SK-N-SH treated with all-trans-retinoic acid at 6 μM for 48 hours (cell line): ENCODE measurements at regions not wholly inside any gene's neighbourhood (a gene's known extent, or its start where the extent isn't known, plus 50 kb on each side); places are given as distances from the start of the nearest gene placed in this dataset.

Experiments used
- ATAC-seq: fragments of 200-7000 bp; cut with Tn5 transposase; 3 replicates; pipeline ENCODE4 v1.9.1; 2020; ENCODE audit warnings: mild to moderate bottlenecking, moderate library complexity
- ARNTL ChIP-seq: fragments of 450-650 bp; formaldehyde crosslinking; IDR thresholded peaks from 2 replicates; pipeline ENCODE4 v1.5.0; 2020; ENCODE audit warnings: low read depth, mild to moderate bottlenecking, moderate library complexity, borderline replicate concordance
- BACH2 ChIP-seq: fragments of 250-450 bp; sonication (Bioruptor Pico); IDR thresholded peaks from 2 replicates; pipeline ENCODE4 v1.9.0; 2021; ENCODE audit warnings: mild to moderate bottlenecking, borderline replicate concordance
- ESRRG ChIP-seq: fragments of 250-450 bp; sonication (Bioruptor Pico); IDR thresholded peaks from 2 replicates; pipeline ENCODE4 v1.6.1; 2021; ENCODE audit warnings: mild to moderate bottlenecking
- GLIS3 ChIP-seq: fragments of 250-450 bp; sonication (Bioruptor Pico); IDR thresholded peaks from 2 replicates; pipeline ENCODE4 v1.5.0; 2020; ENCODE audit warnings: mild to moderate bottlenecking, moderate library complexity
- ISL1 ChIP-seq: fragments of 250-450 bp; sonication (Bioruptor Pico); IDR thresholded peaks from 2 replicates; pipeline ENCODE4 v2.1.2; 2022; ENCODE audit warnings: mild to moderate bottlenecking, moderate library complexity
- OSR1 ChIP-seq: fragments of 250-450 bp; sonication (Bioruptor Pico); IDR thresholded peaks from 2 replicates; pipeline ENCODE4 v1.8.0; 2022; ENCODE audit warnings: moderate library complexity, mild to moderate bottlenecking, inconsistent platforms
- PPARA ChIP-seq: fragments of 250-450 bp; sonication (Bioruptor Pico); IDR thresholded peaks from 2 replicates; pipeline ENCODE4 v1.5.0; 2020; ENCODE audit warnings: mild to moderate bottlenecking, borderline replicate concordance
- SNAI2 ChIP-seq: fragments of 250-450 bp; sonication (Bioruptor Pico); IDR thresholded peaks from 2 replicates; pipeline ENCODE4 v1.5.0; 2020; ENCODE audit warnings: mild to moderate bottlenecking, moderate library complexity
- ZFP3 ChIP-seq: fragments of 250-450 bp; sonication (Bioruptor Pico); IDR thresholded peaks from 2 replicates; pipeline ENCODE4 v1.5.0; 2020; ENCODE audit warnings: mild to moderate bottlenecking, moderate library complexity
- ZFP30 ChIP-seq: fragments of 450-650 bp; formaldehyde crosslinking; IDR thresholded peaks from 2 replicates; pipeline ENCODE4 v1.5.0; 2022; ENCODE audit warnings: mild to moderate bottlenecking, moderate library complexity
- ZNF565 ChIP-seq: fragments of 450-650 bp; formaldehyde crosslinking; conservative IDR thresholded peaks from 2 replicates; pipeline ENCODE4 v1.5.0; 2020; ENCODE audit warnings: low read depth, mild to moderate bottlenecking, moderate library complexity
- ZNF70 ChIP-seq: fragments of 450-650 bp; formaldehyde crosslinking; IDR thresholded peaks from 2 replicates; pipeline ENCODE4 v1.5.0; 2020; ENCODE audit warnings: mild to moderate bottlenecking, moderate library complexity
- TF ChIP-seq, protein P1 (sequence below): fragments of 250-450 bp; sonication (Bioruptor Pico); IDR thresholded peaks from 2 replicates; pipeline ENCODE4 v1.5.1; 2021; ENCODE audit warnings: mild to moderate bottlenecking, moderate library complexity
- TF ChIP-seq, protein P2 (sequence below): fragments of 250-450 bp; sonication (Bioruptor Pico); IDR thresholded peaks from 2 replicates; pipeline ENCODE4 v1.5.1; 2020; ENCODE audit warnings: low read depth, mild to moderate bottlenecking, moderate library complexity
- TF ChIP-seq, protein P3 (sequence below): fragments of 250-450 bp; sonication (Bioruptor Pico); IDR thresholded peaks from 2 replicates; pipeline ENCODE4 v1.8.0; 2020; ENCODE audit warnings: mild to moderate bottlenecking, moderate library complexity, borderline replicate concordance
- TF ChIP-seq, protein P4 (sequence below): fragments of 250-450 bp; sonication (Bioruptor Pico); IDR thresholded peaks from 2 replicates; pipeline ENCODE4 v1.5.0; 2020; ENCODE audit warnings: mild to moderate bottlenecking, moderate library complexity

DNA sequence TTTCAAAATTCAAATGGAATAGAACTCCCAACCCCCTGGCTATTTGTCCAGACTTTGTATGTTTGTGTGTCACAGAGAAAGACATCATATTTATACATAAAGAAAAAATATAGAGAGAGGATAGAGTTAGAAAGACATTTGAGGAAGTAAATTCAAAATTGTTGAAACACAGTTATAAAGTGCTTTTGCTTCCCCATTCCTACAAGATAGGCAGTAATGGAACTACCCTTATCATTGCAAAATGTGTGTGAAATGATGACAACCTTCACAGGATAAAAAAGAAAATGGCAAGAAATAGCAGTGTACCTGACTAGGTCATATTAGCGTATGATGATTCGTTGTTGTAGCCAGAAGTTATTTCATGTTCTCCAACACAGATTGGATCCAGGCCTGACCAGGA lies 63.1 kb downstream of the FZD1 start:
- no peak for ATAC-seq
- TF ChIP-seq SNAI2 (CRISPR knock-in tag) (no peak), ZNF70 (no peak), BACH2 (CRISPR knock-in tag) (no peak), ZFP3 (CRISPR knock-in tag) (no peak), ESRRG (CRISPR knock-in tag) (no peak), ZFP30 (CRISPR knock-in tag) (no peak), PPARA (CRISPR knock-in tag) (no peak), OSR1 (CRISPR knock-in tag) (no peak), ZNF565 (CRISPR knock-in tag) (no peak)
- TF ChIP-seq, all 23 proteins: peak for 0

DNA sequence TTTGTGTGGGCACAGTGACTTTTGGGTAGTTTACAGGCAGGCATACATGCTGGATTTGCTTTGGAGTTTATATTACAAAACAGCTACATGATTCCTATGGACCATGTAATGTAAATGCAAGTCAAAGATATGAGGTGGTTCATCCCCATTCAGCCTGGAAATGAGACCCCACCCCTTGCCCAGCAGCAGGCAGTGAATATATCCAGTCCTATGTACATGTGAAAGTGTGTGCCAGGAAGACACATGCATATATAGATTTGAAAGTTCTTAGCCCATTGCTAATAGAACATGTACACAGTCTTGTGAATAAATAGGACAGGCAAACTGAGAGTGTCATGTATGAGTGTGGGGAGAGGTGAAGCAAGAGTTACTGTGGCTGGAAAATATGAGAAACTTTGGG lies 65.3 kb downstream of the FZD1 start:
- no peak for ATAC-seq
- TF ChIP-seq, protein P1, sequence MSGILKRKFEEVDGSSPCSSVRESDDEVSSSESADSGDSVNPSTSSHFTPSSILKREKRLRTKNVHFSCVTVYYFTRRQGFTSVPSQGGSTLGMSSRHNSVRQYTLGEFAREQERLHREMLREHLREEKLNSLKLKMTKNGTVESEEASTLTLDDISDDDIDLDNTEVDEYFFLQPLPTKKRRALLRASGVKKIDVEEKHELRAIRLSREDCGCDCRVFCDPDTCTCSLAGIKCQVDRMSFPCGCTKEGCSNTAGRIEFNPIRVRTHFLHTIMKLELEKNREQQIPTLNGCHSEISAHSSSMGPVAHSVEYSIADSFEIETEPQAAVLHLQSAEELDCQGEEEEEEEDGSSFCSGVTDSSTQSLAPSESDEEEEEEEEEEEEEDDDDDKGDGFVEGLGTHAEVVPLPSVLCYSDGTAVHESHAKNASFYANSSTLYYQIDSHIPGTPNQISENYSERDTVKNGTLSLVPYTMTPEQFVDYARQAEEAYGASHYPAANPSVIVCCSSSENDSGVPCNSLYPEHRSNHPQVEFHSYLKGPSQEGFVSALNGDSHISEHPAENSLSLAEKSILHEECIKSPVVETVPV (CRISPR knock-in tag), result no peak
- TF ChIP-seq ARNTL (CRISPR knock-in tag), result no peak

DNA sequence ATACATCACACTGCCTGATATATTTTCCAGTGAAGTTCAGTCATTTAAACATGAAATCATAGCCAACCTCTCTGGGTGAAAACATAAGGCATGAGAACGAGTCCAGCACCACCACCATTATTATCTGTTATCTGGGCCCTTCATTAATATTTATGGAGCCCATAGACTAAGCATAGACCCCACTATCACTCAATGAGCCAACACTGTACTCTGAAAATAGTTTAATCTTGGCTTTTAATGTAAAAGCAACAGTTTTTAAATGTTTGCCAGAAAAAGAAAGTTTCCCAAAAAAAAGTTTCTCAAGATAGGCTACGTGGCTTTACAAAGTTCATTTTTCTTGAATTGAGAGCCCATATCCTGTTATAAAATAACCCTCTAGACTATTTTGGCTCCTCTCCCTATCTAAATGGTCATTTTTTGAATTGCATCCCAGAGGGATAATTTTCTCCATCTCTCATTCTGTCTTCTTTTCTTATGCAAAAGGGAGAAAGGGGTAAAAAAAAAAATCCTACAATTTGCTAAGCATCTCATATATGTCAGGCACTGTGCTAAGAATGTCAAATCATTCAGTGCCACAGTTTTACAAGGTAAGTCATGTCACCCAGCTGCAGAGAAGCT lies 66.1 kb downstream of the FZD1 start:
- TF ChIP-seq SNAI2 (CRISPR knock-in tag) (no peak), ISL1 (CRISPR knock-in tag) (peak; percentile 26; the same call in 1 of the 2 replicates)
- ATAC-seq, result no peak

DNA sequence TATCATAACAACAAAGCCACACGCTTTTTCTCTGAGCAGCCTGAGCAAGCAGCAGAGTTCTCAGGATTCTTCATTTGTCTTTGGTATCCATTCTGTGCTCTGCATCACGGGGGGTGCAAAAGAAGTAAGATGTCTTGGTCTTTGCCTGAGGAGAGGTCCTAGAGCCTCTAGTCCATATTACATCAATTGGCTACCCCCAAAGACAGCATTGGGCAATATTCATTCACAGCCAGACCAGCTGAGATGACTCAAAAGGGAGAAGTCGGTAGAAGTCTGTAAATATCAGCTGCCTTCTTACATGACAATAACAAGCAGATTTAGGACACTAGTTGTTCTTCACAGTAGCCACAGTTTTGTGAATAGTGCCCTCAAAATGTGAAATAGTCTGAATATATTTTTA lies 66.6 kb downstream of the FZD1 start:
- TF ChIP-seq, protein P2, sequence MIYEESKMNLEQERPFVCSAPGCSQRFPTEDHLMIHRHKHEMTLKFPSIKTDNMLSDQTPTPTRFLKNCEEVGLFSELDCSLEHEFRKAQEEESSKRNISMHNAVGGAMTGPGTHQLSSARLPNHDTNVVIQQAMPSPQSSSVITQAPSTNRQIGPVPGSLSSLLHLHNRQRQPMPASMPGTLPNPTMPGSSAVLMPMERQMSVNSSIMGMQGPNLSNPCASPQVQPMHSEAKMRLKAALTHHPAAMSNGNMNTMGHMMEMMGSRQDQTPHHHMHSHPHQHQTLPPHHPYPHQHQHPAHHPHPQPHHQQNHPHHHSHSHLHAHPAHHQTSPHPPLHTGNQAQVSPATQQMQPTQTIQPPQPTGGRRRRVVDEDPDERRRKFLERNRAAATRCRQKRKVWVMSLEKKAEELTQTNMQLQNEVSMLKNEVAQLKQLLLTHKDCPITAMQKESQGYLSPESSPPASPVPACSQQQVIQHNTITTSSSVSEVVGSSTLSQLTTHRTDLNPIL (CRISPR knock-in tag), result no peak
- TF ChIP-seq, protein P1 (CRISPR knock-in tag), result no peak
- TF ChIP-seq OSR1 (CRISPR knock-in tag) (no peak), GLIS3 (no peak)
- TF ChIP-seq, all 23 proteins: peak for 0
- ATAC-seq, result no peak

DNA sequence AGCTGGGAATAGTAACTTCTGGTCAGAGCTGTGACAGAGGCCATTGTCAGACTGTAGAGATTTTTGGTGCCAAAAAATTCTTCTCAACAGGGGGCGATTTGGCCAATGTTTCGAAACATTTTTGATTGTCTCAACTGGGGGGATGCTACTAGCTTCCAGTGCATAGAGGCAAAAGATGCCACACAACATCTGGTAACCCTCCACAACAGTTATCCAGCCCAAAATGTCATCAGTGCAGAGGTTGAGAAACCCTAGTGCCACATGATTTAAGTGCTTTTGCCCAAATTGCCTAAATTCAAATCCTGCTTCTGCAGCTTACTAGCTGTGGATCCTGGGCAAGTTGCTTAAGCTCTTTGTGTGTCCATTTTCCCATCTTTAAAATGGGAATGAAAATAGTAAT lies 71.9 kb downstream of the FZD1 start:
- no peak for ATAC-seq
- TF ChIP-seq, protein P3, sequence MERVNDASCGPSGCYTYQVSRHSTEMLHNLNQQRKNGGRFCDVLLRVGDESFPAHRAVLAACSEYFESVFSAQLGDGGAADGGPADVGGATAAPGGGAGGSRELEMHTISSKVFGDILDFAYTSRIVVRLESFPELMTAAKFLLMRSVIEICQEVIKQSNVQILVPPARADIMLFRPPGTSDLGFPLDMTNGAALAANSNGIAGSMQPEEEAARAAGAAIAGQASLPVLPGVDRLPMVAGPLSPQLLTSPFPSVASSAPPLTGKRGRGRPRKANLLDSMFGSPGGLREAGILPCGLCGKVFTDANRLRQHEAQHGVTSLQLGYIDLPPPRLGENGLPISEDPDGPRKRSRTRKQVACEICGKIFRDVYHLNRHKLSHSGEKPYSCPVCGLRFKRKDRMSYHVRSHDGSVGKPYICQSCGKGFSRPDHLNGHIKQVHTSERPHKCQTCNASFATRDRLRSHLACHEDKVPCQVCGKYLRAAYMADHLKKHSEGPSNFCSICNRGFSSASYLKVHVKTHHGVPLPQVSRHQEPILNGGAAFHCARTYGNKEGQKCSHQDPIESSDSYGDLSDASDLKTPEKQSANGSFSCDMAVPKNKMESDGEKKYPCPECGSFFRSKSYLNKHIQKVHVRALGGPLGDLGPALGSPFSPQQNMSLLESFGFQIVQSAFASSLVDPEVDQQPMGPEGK (CRISPR knock-in tag), result no peak

DNA sequence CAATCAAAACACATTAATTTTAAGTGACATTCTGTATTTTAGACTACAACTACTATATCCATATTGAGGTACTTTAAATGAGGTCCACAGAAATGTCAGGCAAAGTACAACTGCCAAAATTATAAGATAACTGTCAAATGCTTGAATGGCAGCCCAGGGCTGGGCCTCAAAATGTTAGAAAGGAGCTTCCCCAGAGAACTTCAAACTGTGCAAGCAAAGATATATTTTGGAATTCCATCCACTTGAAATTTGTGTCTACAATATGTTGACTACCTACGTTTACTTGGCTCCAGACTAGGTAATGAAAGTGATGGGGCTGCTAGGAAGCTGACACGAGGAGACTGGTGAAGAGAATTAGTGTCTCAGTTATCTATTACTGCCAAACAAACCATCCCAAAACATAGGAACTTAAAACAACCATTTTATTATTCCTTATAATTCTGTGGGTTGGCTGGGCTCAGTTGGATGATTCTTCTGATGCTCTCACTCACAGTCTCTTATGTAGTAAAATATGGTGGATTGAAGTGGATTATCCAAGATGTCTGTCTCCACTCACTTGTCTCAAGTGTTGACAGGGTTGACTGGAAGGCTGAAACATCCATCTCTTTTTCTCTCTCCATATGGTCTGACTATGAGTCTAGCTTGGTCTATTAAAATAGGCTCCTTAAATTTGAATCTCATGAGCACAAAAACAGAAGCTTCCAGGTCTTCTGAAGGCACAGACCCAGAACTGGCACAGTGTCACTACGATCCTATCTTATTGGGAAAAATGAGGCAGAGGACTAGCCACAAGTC lies 74.2 kb downstream of the FZD1 start:
- TF ChIP-seq ZNF70 (no peak), ZFP3 (CRISPR knock-in tag) (no peak), ISL1 (CRISPR knock-in tag) (no peak), PPARA (CRISPR knock-in tag) (no peak), ZNF565 (CRISPR knock-in tag) (no peak)
- TF ChIP-seq, protein P4, sequence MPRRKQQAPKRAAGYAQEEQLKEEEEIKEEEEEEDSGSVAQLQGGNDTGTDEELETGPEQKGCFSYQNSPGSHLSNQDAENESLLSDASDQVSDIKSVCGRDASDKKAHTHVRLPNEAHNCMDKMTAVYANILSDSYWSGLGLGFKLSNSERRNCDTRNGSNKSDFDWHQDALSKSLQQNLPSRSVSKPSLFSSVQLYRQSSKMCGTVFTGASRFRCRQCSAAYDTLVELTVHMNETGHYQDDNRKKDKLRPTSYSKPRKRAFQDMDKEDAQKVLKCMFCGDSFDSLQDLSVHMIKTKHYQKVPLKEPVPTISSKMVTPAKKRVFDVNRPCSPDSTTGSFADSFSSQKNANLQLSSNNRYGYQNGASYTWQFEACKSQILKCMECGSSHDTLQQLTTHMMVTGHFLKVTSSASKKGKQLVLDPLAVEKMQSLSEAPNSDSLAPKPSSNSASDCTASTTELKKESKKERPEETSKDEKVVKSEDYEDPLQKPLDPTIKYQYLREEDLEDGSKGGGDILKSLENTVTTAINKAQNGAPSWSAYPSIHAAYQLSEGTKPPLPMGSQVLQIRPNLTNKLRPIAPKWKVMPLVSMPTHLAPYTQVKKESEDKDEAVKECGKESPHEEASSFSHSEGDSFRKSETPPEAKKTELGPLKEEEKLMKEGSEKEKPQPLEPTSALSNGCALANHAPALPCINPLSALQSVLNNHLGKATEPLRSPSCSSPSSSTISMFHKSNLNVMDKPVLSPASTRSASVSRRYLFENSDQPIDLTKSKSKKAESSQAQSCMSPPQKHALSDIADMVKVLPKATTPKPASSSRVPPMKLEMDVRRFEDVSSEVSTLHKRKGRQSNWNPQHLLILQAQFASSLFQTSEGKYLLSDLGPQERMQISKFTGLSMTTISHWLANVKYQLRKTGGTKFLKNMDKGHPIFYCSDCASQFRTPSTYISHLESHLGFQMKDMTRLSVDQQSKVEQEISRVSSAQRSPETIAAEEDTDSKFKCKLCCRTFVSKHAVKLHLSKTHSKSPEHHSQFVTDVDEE, result no peak
- TF ChIP-seq, protein P3 (CRISPR knock-in tag), result no peak
- ATAC-seq, result no peak
